ENCODE measurements at regions not wholly inside any gene's neighbourhood (a gene's known extent, or its start where the extent isn't known, plus 50 kb on each side); places are given as distances from the start of the nearest gene placed in this dataset.
A peak's percentile ranks its signal among the peaks of the same experiment; 100 is the strongest.

DNA sequence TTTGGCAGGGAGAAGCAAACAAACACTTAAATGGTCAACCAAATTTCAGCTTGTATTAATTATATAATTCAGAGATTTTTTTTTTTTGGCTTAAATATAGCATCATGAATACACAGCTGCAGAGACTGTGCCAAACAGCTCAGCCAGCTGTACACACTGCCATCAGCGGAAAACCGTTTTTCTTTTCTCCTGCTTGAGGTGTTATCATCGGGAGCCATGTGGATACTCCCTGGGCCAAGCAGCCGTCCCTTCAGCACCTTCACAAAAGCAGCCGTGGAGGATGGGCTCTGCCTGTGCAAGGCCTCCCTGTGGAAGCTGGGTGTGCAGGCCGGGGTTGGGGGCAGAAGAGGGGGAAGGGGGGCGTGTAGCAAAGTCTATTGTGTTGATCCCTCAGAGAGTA, 85.0 kb downstream of the NUF2 start:
- DNase-seq (ENCODE audit: low read depth), result no peak

DNA sequence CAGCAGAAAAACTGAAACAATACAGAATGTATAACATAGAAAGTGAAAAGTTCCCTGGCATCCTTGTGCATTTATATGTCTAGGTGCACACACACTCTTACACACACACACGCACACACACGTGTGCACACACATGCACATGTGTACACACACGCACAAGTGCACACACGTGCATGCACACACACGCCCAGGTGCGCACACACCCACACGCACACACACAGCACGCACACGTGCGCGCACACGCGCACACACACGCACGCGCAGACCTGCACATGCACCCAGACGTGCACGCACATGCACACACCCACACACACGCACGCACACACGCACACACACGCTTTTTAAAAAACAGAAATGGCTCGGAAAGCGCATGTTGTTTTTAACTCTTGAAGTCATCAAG, 86.5 kb downstream of the NUF2 start:
- no peak for DNase-seq (ENCODE audit: low read depth)

DNA sequence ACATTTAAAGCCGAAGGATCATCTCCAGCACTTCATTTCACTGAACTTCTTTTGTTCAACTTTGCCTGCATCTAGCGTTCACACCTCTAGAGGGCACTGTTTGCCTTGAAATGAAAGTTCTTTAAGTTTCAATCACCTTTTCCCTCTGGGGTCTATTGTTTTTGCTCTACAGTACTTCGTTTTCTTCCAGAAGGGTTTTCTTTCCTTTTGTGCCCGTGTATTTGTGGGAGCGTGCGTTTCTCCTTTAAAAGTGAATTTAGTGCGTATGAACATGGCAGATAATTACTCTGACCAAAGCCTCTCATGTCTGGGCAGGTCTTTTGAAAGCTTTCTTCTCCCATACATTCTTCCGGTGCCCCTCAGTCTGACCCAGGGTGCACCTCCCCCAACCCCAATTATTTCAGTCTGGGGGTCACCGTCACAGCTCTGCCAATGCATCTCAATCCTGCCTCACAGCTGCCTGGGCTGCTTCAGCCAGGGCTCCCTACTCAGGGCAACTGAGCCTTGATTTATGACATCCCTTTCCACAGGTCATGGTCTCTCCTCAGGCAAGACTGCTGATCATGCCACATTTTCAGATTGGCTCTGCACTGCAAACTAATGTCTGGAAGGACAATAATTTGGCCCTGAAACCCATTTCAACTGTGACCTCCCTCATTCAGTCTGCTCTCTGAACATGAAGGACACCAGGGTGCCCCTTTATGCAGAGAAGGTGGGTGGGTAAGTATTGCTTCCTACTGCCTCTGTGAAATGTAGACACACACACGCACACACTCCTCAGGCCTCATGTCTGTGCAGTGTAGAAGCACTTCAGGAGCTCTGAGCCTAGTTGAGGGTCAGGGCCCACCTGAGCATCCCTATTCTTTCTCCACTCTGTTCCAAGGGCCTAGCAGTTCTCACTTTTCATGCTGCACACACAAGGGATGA, 88.6 kb downstream of the NUF2 start:
- peak; percentile 47 for DNase-seq (ENCODE audit: low read depth)

DNA sequence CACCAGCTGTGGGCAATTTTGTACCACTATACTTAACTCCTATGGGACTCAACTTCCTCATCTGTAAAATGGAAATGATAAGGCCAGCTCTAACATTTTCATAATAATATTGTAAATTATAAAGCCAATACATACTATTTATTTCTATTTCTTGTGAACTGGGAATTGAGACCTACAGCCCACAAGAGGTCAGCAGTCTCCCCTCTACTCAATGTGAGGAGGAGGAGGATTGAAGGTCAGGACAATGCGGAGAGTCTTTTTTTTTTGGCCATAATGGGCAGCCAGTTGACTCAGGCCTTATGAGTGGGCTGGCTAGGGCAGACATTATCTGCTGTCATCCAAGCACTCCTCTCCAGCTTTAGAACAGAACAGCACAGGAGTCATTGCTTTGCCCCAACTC, 90.5 kb downstream of the NUF2 start:
- DNase-seq (ENCODE audit: low read depth), result no peak

DNA sequence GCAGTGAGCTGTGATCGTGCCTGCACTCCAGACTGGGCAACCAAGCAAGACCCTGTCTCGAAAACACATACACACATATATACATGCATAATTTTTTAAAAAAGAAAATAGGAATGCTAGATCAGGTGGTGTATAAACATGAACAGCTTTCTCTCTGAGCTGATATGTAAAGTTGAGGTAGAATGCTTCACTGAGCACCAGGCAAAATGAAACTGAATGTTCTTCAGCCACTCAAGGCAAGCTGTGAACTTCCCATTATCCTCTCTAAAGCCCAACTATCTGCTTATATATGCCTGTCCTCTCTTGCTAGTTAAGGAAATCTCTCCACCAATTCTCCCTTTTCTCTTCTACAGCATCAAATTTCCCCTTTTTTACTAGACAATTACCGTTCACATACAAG, 93.0 kb downstream of the NUF2 start:
- DNase-seq (ENCODE audit: low read depth), result no peak

DNA sequence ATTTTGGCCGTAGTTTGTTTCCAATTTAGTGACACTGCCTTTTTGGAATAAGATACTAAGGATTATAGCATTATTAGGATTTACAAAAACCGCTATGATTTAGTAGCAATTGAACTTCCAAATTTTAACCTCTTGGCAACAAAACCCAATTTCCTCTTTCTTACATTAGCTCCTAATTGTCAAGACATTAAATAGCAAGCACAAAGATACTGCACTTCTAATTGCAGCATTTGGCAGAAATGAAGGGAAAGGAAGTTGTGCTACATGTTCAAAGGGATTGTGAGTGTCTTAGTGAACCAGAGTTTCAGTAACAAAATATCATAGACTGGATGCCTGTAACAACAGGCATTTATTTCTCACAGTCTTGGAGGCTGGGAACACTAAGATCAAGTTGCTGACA, 99.9 kb downstream of the NUF2 start:
- DNase-seq (ENCODE audit: low read depth), result no peak

DNA sequence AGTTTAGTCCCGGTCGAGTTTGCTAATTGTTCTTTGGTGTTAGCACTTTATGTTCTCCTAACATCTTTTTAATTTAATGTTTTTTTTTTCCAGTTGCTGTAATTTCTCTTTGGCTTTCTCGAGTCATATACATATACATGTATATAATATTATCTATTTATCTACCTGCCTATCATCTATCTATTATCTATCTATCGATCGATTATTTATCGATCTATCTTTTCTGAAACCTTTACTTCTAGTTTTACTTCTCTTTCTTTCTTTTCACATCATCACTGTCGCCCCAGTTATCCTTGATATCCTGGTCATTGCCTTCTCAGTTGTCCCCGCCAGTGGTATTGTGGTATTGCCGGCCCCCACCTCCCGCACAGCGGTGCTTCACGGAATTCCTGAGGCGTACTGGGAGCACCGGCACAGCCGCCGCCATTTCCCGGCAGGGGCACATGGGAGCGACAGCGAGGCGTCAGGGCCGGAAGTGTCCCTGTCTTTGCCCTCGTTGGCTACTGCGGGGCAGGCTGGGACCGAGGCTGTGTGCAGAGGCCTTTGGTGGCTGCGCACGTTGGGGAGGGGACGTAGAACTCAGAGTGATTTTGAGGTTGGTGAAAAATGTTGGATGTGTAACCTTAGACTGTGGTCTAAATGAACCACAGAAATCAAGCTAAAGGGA, 101.1 kb downstream of the NUF2 start:
- DNase-seq (ENCODE audit: low read depth), result no peak

DNA sequence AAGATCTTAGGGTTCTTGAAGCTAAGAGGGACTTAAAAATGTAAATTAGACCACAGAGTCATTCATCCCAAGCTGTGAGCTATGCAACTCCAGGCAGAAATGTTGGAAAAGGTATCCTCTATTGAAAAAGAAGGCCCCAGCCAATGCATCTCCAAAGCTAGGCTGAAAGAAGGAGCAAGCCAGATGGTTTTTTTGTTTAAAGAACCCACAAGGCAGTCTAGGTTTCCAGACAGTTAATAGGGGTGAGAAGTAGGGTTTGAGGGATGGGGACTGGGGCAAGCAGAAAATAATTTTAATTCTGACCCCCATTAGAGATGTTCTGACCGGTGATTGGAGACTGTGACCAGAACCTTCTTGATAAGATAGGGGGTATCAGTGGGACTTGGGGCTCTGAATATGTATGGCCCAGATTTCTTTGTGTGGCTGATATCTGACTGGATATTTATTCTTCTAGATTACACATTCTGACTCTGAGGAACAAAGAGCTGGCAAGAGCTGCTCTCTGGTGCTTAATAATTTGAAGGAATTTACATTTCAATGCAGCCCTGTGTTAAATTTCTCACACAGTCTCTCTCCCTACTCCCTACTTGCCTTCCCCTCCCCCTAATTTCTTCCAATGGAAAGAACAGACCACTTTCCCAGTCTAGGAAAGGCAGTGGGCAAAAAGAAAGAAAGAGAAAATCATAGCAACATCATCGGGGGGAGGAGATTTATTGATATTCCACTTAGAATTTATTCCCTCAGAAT, 104.9 kb downstream of the NUF2 start:
- no peak for DNase-seq (ENCODE audit: low read depth)

DNA sequence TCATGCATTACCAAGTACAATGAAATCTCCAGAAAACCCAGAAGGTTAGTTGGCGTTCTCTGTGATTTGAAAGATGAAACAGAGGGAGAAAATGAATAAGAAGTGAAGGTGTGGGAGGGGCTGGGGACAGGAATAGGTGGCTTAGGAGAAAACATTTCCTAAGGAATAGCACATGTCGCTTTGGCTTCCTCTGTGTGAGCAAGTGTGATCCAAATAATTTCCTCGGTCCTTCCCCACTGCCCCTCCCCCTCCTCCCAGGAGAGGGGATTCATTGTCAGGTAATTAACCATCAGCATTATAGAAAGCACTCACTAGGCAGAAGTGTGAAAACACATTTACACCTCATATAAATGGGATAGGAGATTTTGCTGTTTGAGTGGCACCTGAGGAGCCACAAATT, 105.5 kb downstream of the NUF2 start:
- no peak for DNase-seq (ENCODE audit: low read depth)

DNA sequence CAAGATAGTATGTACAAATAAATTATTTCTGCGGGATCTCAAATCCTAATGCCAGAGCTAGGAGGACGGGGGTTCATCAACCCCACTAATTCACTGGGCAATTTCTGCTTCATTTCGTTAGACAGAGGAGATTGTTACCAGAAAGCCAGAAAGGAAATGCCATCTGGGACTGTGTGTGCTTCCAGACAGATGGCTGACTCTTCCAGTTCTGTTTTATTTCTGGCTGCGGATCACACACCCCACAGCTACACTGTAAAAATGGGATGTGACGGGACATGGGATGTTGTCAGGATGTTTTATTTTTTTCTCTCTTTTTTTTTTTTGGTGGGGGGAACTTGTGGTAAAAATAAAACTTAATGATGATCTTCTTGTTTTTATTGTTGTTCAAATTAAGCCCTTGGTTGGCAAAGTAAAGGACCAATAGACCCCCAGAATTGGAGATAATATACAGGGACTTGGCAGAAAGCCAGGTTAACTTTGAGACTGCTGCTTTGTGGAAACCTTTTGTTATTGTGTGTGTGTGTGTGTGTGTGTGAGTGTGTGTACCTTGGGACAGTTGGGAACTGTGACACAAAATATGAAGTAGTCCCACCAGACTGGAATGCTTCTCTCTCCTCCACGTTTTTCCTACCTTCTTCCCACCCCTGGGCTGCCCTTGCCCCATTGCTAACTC, 114.5 kb downstream of the NUF2 start:
- DNase-seq (ENCODE audit: low read depth), result no peak

DNA sequence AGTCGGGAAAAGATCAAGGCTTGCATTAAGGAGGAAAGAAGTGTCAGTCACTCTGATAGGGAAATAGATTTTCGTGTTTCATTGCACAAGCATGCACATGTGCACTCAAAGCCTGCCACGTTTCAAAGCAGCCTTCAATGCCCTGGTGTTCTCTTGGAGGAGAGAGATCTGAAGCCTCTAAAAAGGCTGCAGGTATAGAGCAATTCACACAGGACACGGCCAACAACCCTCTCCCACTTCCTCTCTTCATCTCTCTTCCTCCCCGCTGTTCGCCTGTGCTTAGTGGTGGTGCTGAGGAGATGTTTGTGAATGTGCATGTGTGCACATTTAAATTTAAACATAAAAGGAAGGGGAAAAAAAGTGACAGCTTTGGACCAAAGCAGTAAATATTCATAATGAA, 117.7 kb downstream of the NUF2 start:
- no peak for DNase-seq (ENCODE audit: low read depth)

DNA sequence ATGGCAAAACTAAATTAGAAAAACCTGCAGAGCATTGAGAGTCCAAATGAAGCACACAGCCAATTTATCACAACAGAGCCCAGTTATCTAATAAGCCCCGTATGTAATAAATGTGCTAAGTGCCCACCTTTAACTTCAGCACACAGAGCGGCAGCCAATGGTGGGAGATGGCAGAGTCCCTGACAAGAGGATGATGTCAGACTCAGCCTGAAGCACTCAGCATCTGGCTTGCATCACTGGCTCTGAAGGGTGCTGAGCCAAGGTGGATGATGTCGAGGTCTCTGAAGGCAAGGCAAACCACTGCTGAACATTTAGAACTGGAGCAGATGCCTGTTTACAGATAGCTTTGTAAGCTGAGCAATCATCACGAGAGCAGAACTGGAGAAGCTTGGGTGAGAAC, 118.3 kb downstream of the NUF2 start:
- DNase-seq (ENCODE audit: low read depth), result no peak

DNA sequence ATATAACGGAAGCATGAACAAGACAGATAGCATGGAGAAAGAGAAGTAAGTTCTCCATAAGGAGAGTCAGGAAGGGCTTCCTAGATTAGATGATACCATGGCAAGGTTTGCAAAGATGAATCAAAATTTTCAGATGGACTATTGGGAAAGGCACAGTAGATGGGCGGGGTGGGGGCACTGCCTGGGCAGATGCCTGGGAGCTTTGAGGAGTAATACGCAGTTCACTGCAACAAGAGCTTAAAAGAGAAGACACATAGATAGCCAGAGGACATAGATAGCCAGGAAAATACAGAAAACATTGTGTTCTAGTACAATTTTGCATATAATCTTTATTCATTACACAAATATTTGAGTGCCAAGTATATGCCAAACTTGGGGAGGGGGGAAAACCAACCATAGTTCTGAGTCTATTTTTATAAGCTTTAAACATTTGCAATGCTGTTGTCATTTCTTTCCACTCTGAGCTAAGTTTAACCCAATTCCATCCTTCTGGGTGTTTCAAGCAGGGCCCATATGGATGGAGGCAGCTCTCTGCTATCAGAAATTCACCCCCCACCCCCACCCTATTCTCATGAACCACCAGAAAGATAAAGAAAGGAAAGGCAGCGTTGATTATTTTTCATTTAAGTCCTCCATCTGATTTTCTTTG, 120.6 kb downstream of the NUF2 start:
- DNase-seq (ENCODE audit: low read depth), result no peak

DNA sequence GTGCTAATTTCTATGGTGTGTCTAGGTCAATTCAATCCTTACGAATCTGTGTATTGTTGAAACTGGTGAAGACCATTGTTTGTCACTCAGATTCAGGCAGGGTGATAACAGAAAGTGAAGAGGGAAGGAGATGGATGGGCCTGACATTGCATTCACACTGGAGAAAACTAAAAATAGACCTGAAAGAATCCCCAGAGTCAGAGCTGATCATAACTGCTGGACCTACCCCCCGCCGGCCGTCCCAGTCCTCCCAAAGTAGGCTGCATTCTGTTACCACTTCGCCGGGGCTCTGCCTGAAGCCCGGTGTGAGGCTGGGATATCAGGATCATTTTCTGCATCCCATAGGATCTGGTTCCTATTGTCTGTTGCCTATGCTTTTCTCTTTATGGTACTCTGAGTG, 121.1 kb downstream of the NUF2 start:
- no peak for DNase-seq (ENCODE audit: low read depth)

DNA sequence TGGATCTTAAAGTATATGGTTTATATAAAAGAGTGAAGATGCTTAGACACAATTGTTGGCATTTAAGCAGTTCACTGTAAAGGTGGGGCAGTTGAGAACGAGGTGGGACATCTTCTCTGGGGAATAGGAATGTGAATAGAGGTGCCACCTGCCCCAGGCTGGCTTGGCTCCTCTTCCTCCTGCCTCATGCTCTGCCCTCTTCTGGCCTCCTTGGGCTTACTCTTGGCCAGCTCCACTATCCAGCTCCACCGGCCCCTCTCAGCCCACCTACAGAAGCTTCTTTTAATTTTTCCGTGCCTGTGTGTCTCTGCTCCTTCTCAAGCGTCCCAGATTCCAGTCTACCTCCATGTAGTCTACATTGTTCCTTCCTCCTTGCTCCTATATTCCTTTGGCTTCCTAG, 122.1 kb downstream of the NUF2 start:
- DNase-seq (ENCODE audit: low read depth), result no peak

DNA sequence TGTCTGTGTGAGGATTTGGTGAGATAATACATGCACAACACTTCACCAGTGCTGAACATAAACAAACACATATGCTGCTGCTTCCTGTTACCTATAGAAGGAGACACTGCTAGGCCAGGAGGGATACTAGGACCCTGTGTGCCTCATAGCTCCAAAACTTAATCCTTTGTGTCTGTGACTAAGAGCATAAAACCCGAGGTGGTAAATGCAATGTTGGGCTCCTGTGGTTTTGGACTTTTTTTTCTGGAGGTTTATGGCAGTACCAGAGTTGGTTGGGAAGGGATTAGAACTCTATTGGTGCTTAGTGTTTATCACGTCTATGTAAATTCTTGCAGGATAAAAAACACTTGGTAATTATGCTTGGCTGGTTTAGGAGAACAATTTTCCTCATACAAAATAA, 122.9 kb downstream of the NUF2 start:
- no peak for DNase-seq (ENCODE audit: low read depth)

DNA sequence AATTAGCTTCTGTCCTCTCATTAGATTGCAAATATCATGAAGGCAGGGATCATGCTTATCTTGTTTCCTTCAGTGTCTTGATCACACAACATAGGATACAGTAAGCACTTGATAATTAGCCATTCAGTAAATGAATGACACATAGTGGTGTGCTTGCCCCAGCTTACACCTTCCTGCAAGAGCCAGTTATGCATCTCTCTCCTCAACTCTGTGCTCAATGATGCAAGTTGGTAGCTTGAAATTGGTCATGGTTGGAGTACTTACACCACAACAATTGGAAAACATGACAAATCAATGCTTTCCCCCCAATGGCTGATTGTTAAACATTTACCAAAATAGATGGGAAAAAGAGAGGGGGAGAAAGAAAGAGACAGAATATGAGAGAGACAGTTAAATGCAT, 129.2 kb downstream of the NUF2 start:
- DNase-seq (ENCODE audit: low read depth), result no peak

DNA sequence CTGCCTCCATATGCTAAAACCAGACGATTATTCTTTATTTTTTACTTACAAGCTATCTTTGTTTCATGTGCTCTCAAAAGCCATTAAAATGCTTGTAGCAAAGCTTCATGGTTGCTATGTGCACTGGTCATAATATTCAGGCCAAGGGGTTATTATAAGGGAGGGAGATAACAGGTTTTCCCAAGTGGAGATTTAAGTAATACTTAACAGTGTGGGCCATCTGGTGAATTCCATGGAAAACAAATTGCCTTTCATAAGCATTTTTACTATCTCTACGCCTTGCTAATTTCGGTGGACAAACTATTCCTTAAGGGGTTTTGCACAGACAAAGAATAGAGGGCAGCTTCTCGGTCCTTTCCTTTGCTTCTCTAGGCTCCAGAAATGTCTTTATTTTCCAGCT, 137.8 kb downstream of the NUF2 start:
- no peak for DNase-seq (ENCODE audit: low read depth)

DNA sequence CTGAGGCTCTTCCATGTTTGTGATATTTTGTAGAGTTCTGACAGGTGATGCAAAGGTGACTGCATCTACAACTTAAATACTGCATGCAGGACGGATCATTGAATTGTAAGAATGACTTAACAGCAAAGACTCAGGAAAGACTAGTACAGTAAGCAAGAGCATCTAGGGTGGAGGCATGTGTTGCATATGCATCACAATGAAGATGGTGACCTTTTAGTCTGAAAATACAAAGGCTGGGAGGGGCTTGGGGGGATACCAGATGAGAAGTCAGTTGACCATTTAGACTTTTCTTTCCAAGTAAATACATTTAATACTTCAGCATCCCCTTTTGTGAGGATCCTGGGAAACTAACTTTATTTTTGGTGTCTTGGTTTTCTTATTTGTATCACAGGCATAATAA, 145.5 kb downstream of the NUF2 start:
- no peak for DNase-seq (ENCODE audit: low read depth)

DNA sequence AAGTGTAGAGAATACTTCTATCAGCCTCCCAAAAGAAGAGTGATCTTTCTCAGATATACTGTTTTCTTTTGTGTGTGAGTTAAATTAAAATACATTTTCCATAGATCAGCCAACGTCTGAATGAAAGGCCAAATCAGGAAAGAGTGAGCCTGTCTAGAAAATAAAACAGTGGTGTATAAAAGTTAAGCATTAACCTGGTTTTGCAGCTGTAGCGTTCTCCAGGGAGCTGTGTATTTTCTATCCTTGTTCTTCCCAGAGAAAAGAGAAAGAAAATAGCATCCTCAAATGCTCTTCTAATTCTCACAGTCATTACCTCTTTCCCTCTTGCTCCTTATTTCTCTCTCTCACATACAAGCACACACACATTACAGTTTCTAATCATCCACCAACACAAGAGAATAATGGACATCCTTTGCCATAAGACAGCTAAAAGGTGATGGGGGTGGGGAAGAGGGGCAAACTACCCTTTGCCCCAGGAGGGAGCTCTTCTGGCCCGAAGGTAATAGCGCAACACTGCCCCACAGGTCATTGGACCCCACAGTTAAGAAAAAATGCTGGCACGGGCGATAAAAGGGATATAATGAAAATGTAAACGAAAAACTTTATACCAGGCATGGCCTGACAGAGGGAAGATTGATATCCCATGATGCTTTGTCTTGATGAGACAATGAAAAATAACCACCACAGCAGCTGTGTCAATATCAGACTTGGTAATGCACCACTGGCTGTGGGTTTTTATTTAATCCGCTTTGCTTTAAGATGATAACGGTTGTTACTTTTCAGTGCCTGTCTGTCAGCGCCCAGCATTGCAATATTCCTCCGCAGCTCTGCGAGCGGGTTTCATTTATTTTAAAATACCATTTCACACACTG, 150.3 kb downstream of the NUF2 start:
- peak; percentile 1 for DNase-seq (ENCODE audit: low read depth)

Data from iris pigment epithelial cell (primary cell).